NCI-H2029 treated with DMSO at 0.1 percent for 48 hours (cell line): ENCODE measurements at regions not wholly inside any gene's neighbourhood (a gene's known extent, or its start where the extent isn't known, plus 50 kb on each side); places are given as distances from the start of the nearest gene placed in this dataset.
"Not testable (repeated sequence)": the region's sequence is repeated elsewhere in the genome, so short reads cannot be mapped to it uniquely, and the experiment has no call there.

Experiments
- DNase-seq: peaks from one replicate; lab custom pipeline; 2025; lab: John Stamatoyannopoulos, UW

- not testable (repeated sequence) for DNase-seq
Measured at GRCh38 chr10:42187501-42188195, 450.7 kb downstream of the ZNF33B start.

- DNase-seq, result not testable (repeated sequence)
Measured at GRCh38 chr10:42177793-42178689, 460.3 kb downstream of the ZNF33B start.

- DNase-seq, result no peak
Measured at GRCh38 chr10:42177077-42177792, 461.1 kb downstream of the ZNF33B start.

DNA sequence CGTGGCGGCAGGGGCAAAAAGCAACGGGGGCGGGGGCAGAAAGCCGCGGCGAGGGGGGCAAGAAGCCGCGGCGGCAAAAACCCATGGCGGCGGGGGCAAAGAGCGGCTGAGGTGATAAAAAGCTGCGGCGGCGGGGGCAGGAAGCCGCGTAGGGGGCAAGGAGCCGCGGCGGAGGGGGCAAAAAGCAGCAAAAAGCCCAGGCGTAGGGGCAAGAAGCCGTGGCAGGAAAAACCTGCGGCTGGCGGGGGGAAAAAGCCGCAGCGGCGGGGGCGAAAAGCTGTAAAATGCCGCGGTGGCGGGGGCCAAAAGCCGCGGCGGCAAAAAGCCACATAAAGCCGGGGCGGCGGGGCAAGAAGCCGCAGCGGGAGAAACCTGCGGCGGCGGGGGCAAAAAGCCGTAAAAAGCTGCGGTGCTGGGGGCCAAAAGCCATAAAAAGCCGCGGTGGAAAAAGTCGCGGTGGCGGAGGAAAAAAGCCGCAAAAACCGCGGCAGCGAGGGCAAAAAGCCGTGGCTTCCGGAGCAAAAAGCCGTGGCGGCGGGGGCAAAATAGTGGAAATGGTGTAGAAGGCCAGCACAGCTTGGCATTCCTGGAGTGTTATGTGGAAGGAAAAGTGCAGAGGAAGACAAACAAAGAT, 487.8 kb downstream of the ZNF33B start:
- no peak for DNase-seq

DNA sequence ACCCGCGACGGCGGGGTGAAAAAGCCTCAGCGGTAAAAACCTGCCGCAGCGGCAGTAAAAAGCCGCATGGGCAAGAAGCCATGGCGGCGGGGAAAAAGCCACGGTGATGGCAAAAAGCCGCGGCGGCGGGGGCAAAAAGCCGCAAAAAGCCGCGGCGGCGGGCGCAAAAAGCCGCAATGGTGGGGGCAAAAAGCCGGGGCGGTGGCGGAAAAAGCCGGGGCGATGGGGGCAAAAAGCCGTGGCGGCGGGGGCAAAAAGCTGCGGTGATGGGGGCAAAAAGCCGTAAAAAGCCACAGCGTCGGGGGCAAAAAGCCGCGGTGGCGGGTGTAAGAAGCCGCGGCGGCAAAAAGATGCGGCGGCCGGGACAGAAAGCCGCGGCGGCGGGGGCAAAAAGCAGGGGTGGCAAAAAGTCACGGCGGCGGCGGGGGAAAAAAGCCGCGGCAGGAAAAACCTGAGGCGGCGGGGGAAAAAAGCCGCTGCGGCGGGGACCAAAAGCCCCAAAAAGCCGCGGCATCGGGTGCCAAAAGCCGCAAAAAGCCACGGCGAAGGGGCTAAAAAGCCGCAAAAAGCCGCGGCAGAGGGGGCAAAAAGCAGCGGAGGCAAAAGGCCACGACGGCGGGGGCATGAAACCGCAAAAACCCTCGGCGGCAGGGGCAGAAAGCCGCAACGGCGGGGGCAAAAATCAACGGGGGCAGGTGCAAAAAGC, 488.5 kb downstream of the ZNF33B start:
- no peak for DNase-seq

DNA sequence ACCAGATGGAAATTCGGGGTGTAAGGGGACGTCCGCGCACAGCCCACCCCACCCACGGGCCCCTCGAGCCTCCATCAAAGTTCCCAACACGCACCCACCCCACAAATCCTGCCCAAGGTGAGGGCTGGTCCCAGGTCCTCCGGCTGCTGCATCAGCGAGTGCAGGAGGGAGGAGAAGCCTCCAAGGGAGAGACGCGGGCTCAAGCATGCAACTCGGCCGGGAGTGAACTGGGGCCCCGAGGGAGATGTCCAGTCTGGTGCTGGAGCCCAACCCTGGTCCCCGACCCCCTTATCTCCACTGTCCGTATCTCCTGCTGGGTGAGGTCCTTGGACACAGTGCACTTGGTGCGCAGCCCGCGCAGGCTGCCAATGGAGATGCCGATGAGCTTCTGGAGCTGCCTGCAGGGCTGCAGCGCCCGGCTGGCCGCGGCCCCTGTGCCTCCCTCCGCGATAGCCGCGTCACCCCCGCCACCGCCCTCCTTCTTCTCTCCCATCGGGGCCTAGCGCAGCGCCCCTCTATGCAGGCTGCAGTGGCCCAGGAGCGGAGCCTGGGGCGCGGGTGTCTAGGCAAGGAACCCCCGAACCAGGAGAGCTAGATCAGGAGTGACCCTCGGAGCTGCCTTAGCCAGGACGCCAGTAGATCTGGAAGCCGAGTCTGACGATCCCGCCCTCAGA, 489.2 kb downstream of the ZNF33B start:
- DNase-seq, result no peak

GRCh38 chr10:42146165-42146564, 492.2 kb downstream of the ZNF33B start:
- not testable (repeated sequence) for DNase-seq

DNA sequence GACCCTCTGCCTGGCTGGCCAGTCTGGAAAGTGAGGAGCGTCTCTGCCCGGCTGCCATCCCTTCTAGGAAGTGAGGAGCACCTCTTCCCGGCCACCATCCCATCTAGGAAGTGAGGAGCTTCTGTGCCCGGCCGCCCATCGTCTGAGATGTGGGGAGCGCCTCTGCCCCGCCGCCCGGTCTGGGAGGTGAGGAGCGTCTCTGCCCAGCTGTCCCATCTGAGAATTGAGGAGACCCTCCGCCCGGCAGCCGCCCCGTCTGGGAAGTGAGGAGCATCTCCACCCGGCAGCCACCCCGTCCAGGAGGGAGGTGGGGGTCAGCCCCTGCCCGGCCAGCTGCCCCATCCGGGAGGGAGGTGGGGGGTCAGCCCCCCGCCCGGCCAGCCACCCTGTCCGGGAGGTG, 500.3 kb downstream of the ZNF33B start:
- DNase-seq, result not testable (repeated sequence)

DNA sequence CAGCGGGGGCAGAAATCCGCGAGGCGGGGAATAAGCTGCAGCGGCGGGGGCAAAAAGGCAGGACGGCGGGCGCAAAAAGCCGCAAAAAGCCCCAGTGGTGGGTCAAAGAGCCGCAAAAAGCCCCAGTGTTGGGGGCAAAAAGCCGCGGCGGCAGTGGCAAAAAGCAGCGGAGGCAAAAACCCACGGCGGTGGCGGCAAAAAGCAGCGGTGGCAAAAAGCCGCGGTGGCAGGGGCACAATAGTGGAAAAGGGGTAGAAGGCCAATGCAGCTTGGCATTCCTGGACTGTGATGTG, 525.3 kb downstream of the ZNF33B start:
- DNase-seq, result no peak

GRCh38 chr10:42112331-42113157, 525.8 kb downstream of the ZNF33B start:
- no peak for DNase-seq

DNA sequence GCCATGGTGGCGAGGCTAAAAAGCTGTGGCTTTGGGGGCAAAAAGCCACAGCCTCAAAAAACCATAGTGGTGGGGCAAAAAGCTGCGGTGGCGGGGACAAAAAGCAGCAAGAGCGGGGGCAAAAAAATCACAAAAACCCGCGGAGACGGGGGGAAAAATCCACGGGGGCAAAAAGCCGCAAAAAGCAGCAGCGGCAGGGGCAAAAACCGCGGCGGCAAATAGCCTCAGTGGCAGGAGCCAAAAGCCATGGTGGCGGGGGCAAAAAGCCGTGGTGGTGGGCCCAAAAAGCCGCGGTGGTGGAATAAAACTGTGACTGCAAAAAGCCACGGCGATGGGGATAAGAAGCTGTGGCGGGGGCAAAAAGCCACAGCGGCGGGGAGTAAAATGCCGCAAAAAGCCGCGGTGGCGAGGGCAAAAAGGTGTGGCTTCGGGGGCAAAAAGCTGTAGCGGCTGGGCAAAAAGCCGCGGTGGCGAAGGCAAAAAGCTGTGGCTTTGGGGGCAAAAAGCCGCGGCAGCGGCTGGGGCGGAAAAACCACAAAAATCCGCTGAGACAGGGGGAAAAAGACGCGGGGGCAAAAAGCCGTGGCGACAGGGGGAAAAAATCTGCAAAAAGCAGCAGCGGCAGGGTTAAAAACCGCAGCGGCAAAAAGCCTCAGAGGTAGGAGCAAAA, 526.6 kb downstream of the ZNF33B start:
- DNase-seq, result no peak

DNA sequence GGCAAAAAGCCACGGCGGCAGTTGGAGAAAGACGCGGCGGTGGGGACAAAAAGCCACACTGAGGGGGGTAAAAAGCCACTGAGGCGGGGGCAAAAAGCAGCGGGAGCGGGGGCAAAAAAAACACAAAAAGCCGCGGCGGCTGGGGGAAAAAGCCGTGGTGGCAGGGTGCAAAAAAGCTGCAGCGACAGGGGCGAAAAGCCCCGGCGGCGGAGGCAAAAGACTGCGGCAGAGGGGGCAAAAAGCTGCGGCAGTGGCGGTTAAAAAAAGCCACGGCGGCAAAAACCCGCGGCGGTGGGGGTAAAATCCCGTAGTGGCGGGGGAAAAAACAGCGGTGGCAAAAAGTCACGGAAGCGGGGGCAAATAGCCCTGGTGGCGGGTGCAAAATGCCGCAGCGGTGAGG, 527.3 kb downstream of the ZNF33B start:
- DNase-seq, result no peak
